CD4-positive, alpha-beta T cell treated with Interleukin-1 beta for 1 hour (primary cell): ENCODE measurements at regions not wholly inside any gene's neighbourhood (a gene's known extent, or its start where the extent isn't known, plus 50 kb on each side); places are given as distances from the start of the nearest gene placed in this dataset.
"Not testable (repeated sequence)": the region's sequence is repeated elsewhere in the genome, so short reads cannot be mapped to it uniquely, and the experiment has no call there.

Experiments used
- DNase-seq, 2 donors: peaks; one replicate each; pipeline ENCODE4 v3.0.0-alpha.2; 2020 to 2022

- DNase-seq: not testable (repeated sequence)
These were observed 524.0 kb upstream of the FAM174A start for GRCh38 chr5:100011160-100011559.

- DNase-seq: no peak
These were observed 530.2 kb upstream of the FAM174A start for GRCh38 chr5:100004969-100005368.

- DNase-seq: no peak
These were observed 536.9 kb upstream of the FAM174A start for GRCh38 chr5:99998319-99998718.

GRCh38 chr5:99995407-99995806 is 539.8 kb upstream of the FAM174A start:
- no peak for DNase-seq

GRCh38 chr5:99973779-99974178 is 561.4 kb upstream of the FAM174A start:
- DNase-seq: no peak

- no peak for DNase-seq
These were observed 579.2 kb upstream of the FAM174A start for GRCh38 chr5:99955962-99956361.

GRCh38 chr5:99955006-99955405 is 580.2 kb upstream of the FAM174A start:
- no peak for DNase-seq

- DNase-seq: no peak
These were observed 585.1 kb upstream of the FAM174A start for GRCh38 chr5:99949969-99950524.

- no peak for DNase-seq
These were observed 585.8 kb upstream of the FAM174A start for GRCh38 chr5:99949361-99949760.

GRCh38 chr5:99948850-99949249 is 586.3 kb upstream of the FAM174A start:
- DNase-seq: no peak

- no peak for DNase-seq
These were observed 589.4 kb upstream of the FAM174A start for GRCh38 chr5:99945478-99946442.

GRCh38 chr5:99940540-99940939 is 594.6 kb upstream of the FAM174A start:
- no peak for DNase-seq

GRCh38 chr5:99936911-99937310 is 598.3 kb upstream of the FAM174A start:
- DNase-seq: no peak

- no peak for DNase-seq
These were observed 605.4 kb upstream of the FAM174A start for GRCh38 chr5:99929806-99930135.

- DNase-seq: no peak
These were observed 605.9 kb upstream of the FAM174A start for GRCh38 chr5:99929067-99929805.

- no peak for DNase-seq
These were observed 606.7 kb upstream of the FAM174A start for GRCh38 chr5:99928490-99928889.

- DNase-seq: no peak
These were observed 608.7 kb upstream of the FAM174A start for GRCh38 chr5:99926463-99926862.

- no peak for DNase-seq
These were observed 612.8 kb upstream of the FAM174A start for GRCh38 chr5:99922386-99922785.

- no peak for DNase-seq
These were observed 623.2 kb upstream of the FAM174A start for GRCh38 chr5:99911971-99912370.

- no peak for DNase-seq
These were observed 628.4 kb upstream of the FAM174A start for GRCh38 chr5:99906776-99907175.

GRCh38 chr5:99901972-99902371 is 633.2 kb upstream of the FAM174A start:
- DNase-seq: no peak

- DNase-seq: no peak
These were observed 634.8 kb upstream of the FAM174A start for GRCh38 chr5:99900302-99900852.

- no peak for DNase-seq
These were observed 655.2 kb upstream of the FAM174A start for GRCh38 chr5:99879791-99880511.
